ENCODE measurements at regions not wholly inside any gene's neighbourhood (a gene's known extent, or its start where the extent isn't known, plus 50 kb on each side); places are given as distances from the start of the nearest gene placed in this dataset.
"Not testable (repeated sequence)": the region's sequence is repeated elsewhere in the genome, so short reads cannot be mapped to it uniquely, and the experiment has no call there.

DNA sequence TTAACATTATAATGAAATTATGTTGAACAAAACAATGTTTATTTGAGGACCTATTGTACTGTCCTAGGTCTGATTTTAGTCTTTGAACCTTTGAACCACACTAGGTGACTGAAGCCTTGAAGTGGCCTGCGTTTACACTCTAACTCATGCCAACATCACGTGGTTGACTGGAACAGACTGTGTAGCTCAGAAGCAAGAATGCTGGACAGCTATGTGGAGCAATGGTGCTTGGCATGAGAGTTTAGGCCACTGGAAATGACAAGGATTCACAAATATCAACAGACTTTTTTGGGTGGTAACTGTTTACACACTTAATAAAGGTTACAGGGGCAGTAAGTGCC is 391.5 kb downstream of the RAP2B start:
- no peak for ATAC-seq

DNA sequence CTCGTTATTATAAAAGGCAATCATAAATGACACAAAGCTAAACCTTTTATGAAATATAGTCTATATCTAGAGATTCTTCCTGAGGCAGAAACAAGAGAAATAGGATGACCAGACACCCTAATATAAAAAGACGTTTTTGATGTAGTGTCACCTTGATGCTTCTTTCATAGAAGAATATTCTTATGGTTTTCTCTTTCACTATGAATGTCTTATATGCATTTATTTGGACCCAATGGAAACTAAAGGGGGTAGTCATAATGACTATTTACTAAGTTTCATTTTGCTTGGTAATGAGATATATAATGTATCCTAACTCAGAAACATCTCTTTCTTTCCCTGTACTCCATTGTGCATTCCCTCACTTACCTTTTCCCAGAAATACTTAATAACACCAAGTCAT is 393.9 kb downstream of the RAP2B start:
- ATAC-seq: no peak

DNA sequence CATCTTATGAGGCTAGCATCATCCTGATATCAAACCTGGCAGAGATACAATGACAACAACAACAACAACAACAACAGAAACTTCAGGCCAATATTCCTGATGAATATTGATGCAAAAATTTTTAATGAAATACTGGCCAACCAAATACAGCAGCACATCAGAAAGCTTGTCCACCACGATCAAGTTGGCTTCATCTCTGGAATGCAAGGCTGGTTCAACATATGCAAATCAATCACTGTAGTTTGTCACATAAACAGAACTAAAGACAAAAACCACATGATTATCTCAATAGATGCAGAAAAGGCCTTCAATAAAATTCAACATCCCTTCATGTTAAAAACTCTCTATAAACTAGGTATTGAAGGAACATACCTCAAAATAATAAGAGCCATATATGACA is 397.3 kb downstream of the RAP2B start:
- not testable (repeated sequence) for ATAC-seq

DNA sequence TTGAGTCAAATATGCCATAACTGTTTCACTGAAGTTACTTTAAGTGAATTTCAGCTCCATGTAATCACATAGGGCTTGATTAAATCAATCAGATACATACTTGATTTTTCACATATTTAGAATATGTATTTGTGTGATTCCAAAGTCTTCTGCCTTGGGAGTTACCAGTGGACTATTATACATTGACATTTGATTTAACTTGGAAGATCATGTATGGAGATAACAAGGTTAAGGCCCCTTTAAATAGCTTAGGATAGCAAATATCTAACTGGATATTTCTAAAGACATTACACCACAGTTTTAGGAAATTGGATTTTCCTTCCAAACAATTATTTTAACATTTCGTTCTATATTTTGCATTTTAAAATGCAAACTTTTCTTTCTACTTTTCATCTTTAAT is 405.0 kb downstream of the RAP2B start:
- no peak for ATAC-seq

DNA sequence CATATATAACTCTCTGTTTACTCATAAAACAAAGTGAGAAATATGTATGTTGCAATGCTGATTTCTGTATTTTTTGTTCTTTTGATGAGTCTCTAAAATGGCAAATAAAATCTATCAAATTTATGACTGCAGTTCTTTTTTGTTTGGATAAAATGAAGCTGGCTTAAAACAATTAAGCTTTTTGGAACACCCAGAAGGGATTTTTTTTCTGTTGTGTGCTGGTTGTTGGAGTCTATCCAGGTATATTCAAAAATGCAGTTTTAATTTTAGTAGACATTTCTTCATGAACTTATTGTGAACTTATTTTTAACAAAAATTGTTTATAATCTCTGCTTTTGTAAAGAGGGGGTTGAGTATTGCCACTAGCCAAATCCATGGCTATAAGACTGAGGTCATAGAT is 405.5 kb downstream of the RAP2B start:
- ATAC-seq: no peak

GRCh38 chr3:153570481-153570880 is 408.5 kb downstream of the RAP2B start:
- not testable (repeated sequence) for ATAC-seq

DNA sequence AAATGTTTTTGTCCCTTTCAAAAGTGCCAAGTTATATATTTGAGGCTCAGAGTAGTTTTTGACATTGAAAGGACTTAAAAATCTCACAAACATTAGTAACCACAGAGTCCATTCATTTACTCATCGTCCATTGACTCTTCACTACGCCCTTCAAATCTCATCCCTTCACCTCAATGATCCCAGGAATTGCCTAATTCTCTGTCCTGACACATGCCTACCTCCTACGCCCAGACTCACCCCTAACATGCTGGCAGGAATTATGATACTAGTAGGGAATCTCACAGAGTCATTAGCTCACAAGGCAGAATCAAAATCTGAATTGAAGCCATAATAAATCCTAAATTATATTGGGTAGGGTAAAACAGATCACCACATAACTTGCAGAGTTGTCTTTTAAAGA is 410.1 kb downstream of the RAP2B start:
- ATAC-seq: no peak

DNA sequence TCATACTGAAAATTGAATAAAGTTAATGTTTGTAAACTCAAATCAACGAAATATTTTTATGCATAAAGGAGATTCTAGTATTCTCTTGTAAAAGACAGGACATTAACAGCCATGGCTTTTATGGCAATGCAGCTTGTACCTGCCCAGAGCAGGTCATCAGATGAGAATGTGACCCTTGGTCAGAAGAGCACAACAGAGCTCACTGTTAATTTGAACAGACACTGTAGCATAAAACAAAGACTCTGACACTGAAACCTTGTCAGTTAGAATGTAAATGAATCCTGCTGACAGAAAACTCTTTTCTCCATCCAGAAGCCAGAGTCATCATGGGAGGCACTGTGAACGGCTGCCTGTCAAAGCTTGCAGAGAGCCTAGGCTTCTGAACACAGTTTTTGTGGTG is 410.6 kb downstream of the RAP2B start:
- ATAC-seq: no peak

DNA sequence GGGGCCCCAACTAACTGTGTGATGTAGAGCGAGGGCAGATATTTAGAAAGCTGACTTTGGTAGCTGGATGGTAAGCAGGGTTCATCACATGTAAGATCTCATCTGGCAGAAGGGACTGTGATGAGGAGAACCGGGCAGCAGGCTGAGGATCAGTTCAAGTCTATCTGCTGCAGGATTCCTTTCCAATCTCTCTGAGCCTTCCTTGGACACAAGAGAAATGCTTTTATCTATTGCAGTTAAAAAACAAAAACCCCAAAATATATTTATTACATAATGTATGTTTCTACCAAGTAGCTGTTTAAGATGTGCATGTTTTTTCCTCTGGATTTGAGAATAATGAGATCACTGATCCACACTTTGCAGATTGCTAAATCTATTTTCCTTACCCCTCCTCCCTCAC is 411.5 kb downstream of the RAP2B start:
- ATAC-seq: no peak

- ATAC-seq: no peak
These were observed 412.4 kb downstream of the RAP2B start for GRCh38 chr3:153574445-153574844.

DNA sequence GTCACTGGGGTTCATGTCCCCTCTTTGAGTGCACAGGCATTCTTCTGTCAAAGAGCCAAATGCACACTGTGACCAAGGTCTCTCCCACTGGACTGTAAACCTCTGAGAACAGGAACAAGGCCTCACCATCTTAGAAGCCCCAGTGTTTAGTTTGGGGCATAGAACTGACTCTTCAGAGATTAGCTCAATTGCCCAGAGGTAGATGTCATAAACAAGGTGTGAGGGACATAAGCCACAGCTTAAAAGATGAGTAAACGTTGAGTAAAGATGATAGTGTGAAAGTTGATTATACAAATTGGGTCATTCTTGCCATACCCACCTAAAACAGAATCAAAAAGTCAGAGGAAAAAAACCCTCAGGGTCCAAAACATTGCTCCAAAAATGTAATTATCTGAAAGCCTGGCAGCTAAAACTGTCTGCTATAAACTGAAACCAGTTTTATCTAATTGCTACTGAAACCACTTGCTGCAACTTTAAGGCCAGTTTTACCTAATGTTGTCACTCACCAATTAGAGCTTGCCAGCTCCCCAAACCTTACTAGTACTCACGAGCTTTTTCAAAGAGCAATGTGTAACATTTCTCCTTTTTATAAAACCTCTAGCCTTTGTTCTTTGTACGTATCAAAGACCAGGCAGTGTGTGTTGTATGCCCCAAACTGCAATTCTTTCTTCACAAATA is 415.2 kb downstream of the RAP2B start:
- no peak for ATAC-seq

- ATAC-seq: no peak
These were observed 416.0 kb downstream of the RAP2B start for GRCh38 chr3:153578046-153578445.

DNA sequence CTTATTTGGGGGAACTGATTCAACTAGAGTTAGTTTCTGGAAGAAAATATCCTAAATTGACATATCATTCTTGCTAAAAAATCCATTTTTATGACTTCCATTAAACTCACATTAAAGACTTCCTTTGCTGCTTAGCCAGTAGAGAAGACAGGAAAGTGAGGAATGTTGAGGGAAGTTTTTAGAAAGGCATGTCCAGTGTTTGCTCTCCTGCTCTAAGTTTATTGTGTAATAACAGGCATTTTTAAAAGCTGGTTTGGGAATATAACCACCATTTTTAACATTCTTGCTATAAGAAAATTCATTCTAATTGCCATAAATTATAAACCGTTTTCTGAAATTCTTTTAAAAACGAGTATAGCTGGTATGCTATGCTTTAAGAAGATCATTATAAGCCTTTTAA is 428.0 kb downstream of the RAP2B start:
- no peak for ATAC-seq

GRCh38 chr3:153591561-153592245 is 429.7 kb downstream of the RAP2B start:
- ATAC-seq: no peak

GRCh38 chr3:153595186-153595815 is 433.3 kb downstream of the RAP2B start:
- ATAC-seq: no peak

DNA sequence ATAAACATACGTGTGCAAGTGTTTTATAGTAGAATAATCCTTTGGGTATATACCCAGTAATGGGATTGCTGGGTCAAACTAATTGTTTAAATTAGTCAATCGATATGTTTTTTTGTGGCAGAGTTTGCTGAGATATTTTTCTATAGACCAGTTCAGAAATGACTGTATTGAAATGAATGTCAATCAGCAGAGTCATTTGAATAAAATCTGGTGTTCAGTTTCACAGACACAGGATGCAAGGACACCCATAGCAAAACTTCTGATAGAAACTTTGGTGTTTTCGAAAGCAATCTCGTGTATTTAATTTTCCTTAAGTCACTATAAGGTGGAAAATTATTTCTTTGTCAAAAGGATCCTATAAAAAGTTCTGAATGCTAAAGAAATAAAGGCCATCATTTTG is 434.4 kb downstream of the RAP2B start:
- no peak for ATAC-seq

DNA sequence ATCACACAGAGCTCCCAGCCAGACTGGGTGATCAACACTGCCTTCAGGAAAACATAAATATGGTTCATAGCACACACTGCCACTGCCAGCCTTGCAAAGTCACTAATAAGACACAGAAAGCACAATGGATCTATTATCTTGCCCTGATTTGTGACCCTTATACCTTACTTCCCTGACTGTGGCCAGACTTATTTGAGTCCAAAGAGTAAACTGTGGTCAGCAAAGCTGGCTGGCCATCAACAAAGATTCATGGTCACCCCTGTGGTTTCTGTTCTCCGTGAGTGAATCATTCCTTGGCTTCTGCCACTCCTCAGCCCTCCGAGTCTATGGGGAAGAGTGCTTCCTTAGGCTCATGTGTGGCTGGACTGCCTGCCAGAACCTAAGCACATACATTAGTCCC is 437.7 kb downstream of the RAP2B start:
- ATAC-seq: no peak

DNA sequence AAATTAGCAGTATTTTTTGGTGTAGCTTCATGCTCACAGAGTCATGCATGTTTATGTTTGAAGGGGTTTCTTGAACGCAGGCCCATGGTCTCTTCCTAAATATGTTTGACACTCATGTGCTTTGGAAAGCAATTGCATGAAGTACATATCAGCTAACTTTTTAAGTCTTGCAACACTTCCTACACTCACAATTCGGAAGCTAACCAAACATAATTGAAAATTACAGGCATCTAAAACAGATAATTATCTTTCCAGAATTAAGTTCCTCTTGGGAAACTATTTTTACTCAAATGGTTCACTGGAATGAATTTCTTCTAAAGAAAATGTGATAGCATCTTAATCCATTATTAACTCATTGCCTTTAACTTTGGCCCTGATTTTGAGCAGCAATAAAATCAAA is 438.9 kb downstream of the RAP2B start:
- ATAC-seq: no peak

DNA sequence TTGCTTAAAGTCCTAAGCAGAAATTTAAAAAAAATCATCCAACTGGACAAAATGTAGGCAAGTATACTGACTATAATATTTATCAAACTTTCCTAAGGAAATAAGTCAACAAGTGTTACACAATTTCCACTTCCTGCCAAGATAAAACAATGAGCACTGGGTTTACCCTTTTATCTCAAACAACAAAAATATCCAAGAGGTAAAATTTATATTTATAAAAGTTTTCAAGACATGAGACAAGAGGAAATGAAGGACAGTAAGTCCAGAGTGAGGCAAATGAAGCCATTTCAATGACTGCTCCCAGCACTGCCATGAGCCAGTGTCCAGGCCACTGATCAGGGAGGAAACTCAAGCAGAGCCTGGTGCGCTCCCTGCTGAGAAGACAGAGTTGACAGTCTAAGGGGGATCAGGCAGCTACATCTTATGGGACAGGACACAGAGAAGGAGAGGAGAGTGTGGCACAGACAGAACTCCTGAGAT is 439.4 kb downstream of the RAP2B start:
- ATAC-seq: no peak

GRCh38 chr3:153602801-153603200 is 440.8 kb downstream of the RAP2B start:
- no peak for ATAC-seq

GRCh38 chr3:153614140-153614539 is 452.1 kb downstream of the RAP2B start:
- no peak for ATAC-seq

- ATAC-seq: no peak
These were observed 452.5 kb downstream of the RAP2B start for GRCh38 chr3:153614563-153614962.

GRCh38 chr3:153615863-153616262 is 453.8 kb downstream of the RAP2B start:
- no peak for ATAC-seq

- no peak for ATAC-seq
These were observed 455.4 kb downstream of the RAP2B start for GRCh38 chr3:153617463-153617862.

All from activated CD4-positive, CD25-positive, alpha-beta regulatory T cell treated with anti-CD3 and anti-CD28 coated beads, Interleukin-2, amount 50 U/mL, for 24 hours (primary cell).